Left ventricle myocardium inferior (tissue), 1 donor: ENCODE measurements at regions not wholly inside any gene's neighbourhood (a gene's known extent, or its start where the extent isn't known, plus 50 kb on each side); places are given as distances from the start of the nearest gene placed in this dataset.

ENCODE experiments used
- DNase-seq: peaks from one replicate; pipeline ENCODE4 v3.0.0-alpha.2; 2020
- H3K27ac ChIP-seq: fragments of 200-600 bp; replicated peaks from 2 replicates; pipeline ENCODE4 v1.8.0; 2021
- H3K27me3 ChIP-seq: fragments of 200-600 bp; 2 replicates; pipeline ENCODE4 v1.8.0; 2021; ENCODE audit warnings: low read depth
- H3K36me3 ChIP-seq: fragments of 200-600 bp; 2 replicates; pipeline ENCODE4 v1.8.0; 2021
- H3K4me1 ChIP-seq: fragments of 200-600 bp; 2 replicates; pipeline ENCODE4 v1.8.0; 2021
- H3K4me3 ChIP-seq: fragments of 200-600 bp; 2 replicates; pipeline ENCODE4 v1.8.0; 2021; ENCODE audit warnings: mild to moderate bottlenecking, moderate library complexity
- H3K9me3 ChIP-seq: fragments of 200-600 bp; replicated peaks from 2 replicates; pipeline ENCODE4 v1.8.0; 2021
- CTCF ChIP-seq: fragments of 200-600 bp; IDR thresholded peaks from 2 replicates; pipeline ENCODE4 v1.8.0; 2021; ENCODE audit warnings: antibody characterized with exemption, mild to moderate bottlenecking, borderline replicate concordance
- intact Hi-C: fragments of 100-400 bp; cut with micrococcal nuclease; formaldehyde crosslinking; loops from one replicate; pipeline ENCODE4 v1.11.0; 2022
- donor health status: DM: no; HTN: yes; CAD: no; lungs with severe emphysema.

- Histone ChIP-seq H3K27ac (no peak overlapping the region), H3K4me1 (no peaks in the 10 kb centered on the region), H3K27me3 (no peaks in the 10 kb centered on the region), H3K9me3 (no peaks in the 10 kb centered on the region), H3K36me3 (no peaks in the 10 kb centered on the region), H3K4me3 (no peak overlapping the region)
- TF ChIP-seq CTCF, result no peak
- intact Hi-C loops, result no loop called here
- no peak for DNase-seq
Measured at GRCh38 chr1:60345621-60346020, 272.1 kb upstream of the C1orf87 start.

GRCh38 chr1:60345049-60345448, 271.5 kb upstream of the C1orf87 start:
- no peak for DNase-seq
- H3K36me3 ChIP-seq, result no peaks in the 10 kb centered on the region
- no peaks in the 10 kb centered on the region for H3K9me3 ChIP-seq
- H3K27me3 ChIP-seq, result no peaks in the 10 kb centered on the region
- intact Hi-C loops, result no loop called here
- H3K4me3 ChIP-seq, result no peak overlapping the region
- TF ChIP-seq CTCF, result no peak
- H3K4me1 ChIP-seq, result no peaks in the 10 kb centered on the region
- H3K27ac ChIP-seq, result no peak overlapping the region

GRCh38 chr1:60343736-60344135, 270.2 kb upstream of the C1orf87 start:
- Histone ChIP-seq H3K27ac (no peak overlapping the region), H3K4me3 (no peak overlapping the region), H3K36me3 (no peaks in the 10 kb centered on the region), H3K9me3 (no peaks in the 10 kb centered on the region), H3K4me1 (no peaks in the 10 kb centered on the region), H3K27me3 (no peaks in the 10 kb centered on the region)
- no peak for DNase-seq
- intact Hi-C loops, result no loop called here
- no peak for TF ChIP-seq CTCF

- H3K4me3 ChIP-seq, result no peak overlapping the region
- no peaks in the 10 kb centered on the region for H3K4me1 ChIP-seq
- no peaks in the 10 kb centered on the region for H3K9me3 ChIP-seq
- no peak for DNase-seq
- no peaks in the 10 kb centered on the region for H3K36me3 ChIP-seq
- no peak for TF ChIP-seq CTCF
- no peak overlapping the region for H3K27ac ChIP-seq
- H3K27me3 ChIP-seq, result no peaks in the 10 kb centered on the region
- intact Hi-C loops, result no loop called here
Measured at GRCh38 chr1:60342569-60342968, 269.0 kb upstream of the C1orf87 start.

GRCh38 chr1:60341274-60341673, 267.7 kb upstream of the C1orf87 start:
- H3K4me1 ChIP-seq, result no peaks in the 10 kb centered on the region
- DNase-seq, result no peak
- intact Hi-C loops, result no loop called here
- no peak overlapping the region for H3K27ac ChIP-seq
- H3K27me3 ChIP-seq, result no peaks in the 10 kb centered on the region
- H3K9me3 ChIP-seq, result no peaks in the 10 kb centered on the region
- H3K4me3 ChIP-seq, result no peak overlapping the region
- no peaks in the 10 kb centered on the region for H3K36me3 ChIP-seq
- TF ChIP-seq CTCF, result no peak

- no peaks in the 10 kb centered on the region for H3K27me3 ChIP-seq
- no peak for DNase-seq
- no peak overlapping the region for H3K4me3 ChIP-seq
- no peaks in the 10 kb centered on the region for H3K36me3 ChIP-seq
- H3K4me1 ChIP-seq, result no peaks in the 10 kb centered on the region
- intact Hi-C loops, result no loop called here
- H3K27ac ChIP-seq, result no peak overlapping the region
- TF ChIP-seq CTCF, result no peak
- H3K9me3 ChIP-seq, result peaks cover 26% of the 10 kb centered on the region
Measured at GRCh38 chr1:60331647-60332046, 258.1 kb upstream of the C1orf87 start.
